GM08714 (cell line): ENCODE measurements at regions not wholly inside any gene's neighbourhood (a gene's known extent, or its start where the extent isn't known, plus 50 kb on each side); places are given as distances from the start of the nearest gene placed in this dataset.

Experiments
- H3K4me3 ChIP-seq: fragments of 200-500 bp; sonication (Bioruptor generic); 2 replicates; pipeline ENCODE4 v1.5.1; 2014; ENCODE audit warnings: mild to moderate bottlenecking, low read length, inconsistent platforms
- ZNF274 ChIP-seq: IDR thresholded peaks from 2 replicates; pipeline ENCODE4 v1.6.1; 2012; ENCODE audit warnings: mild to moderate bottlenecking, low read depth, low read length

- H3K4me3 ChIP-seq: no peak overlapping the region
- TF ChIP-seq ZNF274: no peak
These were observed 98.1 kb upstream of the ZNF678 start for GRCh38 chr1:227465256-227465655.

- H3K4me3 ChIP-seq: no peak overlapping the region
- no peak for TF ChIP-seq ZNF274
These were observed 103.4 kb upstream of the ZNF678 start for GRCh38 chr1:227459977-227460376.

- H3K4me3 ChIP-seq: no peak overlapping the region
- no peak for TF ChIP-seq ZNF274
These were observed 104.0 kb upstream of the ZNF678 start for GRCh38 chr1:227459326-227459841.

GRCh38 chr1:227454686-227455085 lies 108.7 kb upstream of the ZNF678 start:
- no peak for TF ChIP-seq ZNF274
- no peak overlapping the region for H3K4me3 ChIP-seq

GRCh38 chr1:227453631-227454355 lies 109.6 kb upstream of the ZNF678 start:
- no peak for TF ChIP-seq ZNF274
- H3K4me3 ChIP-seq: no peak overlapping the region

GRCh38 chr1:227451954-227452353 lies 111.4 kb upstream of the ZNF678 start:
- TF ChIP-seq ZNF274: no peak
- H3K4me3 ChIP-seq: no peak overlapping the region

- no peak for TF ChIP-seq ZNF274
- H3K4me3 ChIP-seq: no peak overlapping the region
These were observed 112.3 kb upstream of the ZNF678 start for GRCh38 chr1:227451057-227451456.

GRCh38 chr1:227450489-227450888 lies 112.9 kb upstream of the ZNF678 start:
- H3K4me3 ChIP-seq: no peak overlapping the region
- TF ChIP-seq ZNF274: no peak

GRCh38 chr1:227449741-227450441 lies 113.5 kb upstream of the ZNF678 start:
- no peak for TF ChIP-seq ZNF274
- no peak overlapping the region for H3K4me3 ChIP-seq

- no peak overlapping the region for H3K4me3 ChIP-seq
These were observed 114.3 kb upstream of the ZNF678 start for GRCh38 chr1:227449051-227449450.

GRCh38 chr1:227447531-227447990 lies 115.8 kb upstream of the ZNF678 start:
- no peak overlapping the region for H3K4me3 ChIP-seq
- TF ChIP-seq ZNF274: no peak

More at GRCh38 chr1:227449051-227449450, 114.3 kb upstream of the ZNF678 start:
- TF ChIP-seq ZNF274: no peak

GRCh38 chr1:227445746-227446145 lies 117.6 kb upstream of the ZNF678 start:
- no peak overlapping the region for H3K4me3 ChIP-seq
- TF ChIP-seq ZNF274: no peak

GRCh38 chr1:227445092-227445674 lies 118.2 kb upstream of the ZNF678 start:
- TF ChIP-seq ZNF274: no peak
- H3K4me3 ChIP-seq: no peak overlapping the region

- TF ChIP-seq ZNF274: no peak
- H3K4me3 ChIP-seq: no peak overlapping the region
These were observed 121.9 kb upstream of the CDC42BPA start for GRCh38 chr1:227440182-227440581.
